Uterus (tissue), 2 donors: ENCODE measurements at regions not wholly inside any gene's neighbourhood (a gene's known extent, or its start where the extent isn't known, plus 50 kb on each side); places are given as distances from the start of the nearest gene placed in this dataset.

ENCODE experiments used
- CTCF ChIP-seq, 4 experiments: fragments of 200-600 bp in 2 of 4; fragments of 450-650 bp in 2 of 4; sonication (generic) in 2 of 4; IDR thresholded peaks; one replicate each; pipeline ENCODE4 v1.5.1; 2016 to 2019; ENCODE audit warnings: antibody characterized with exemption in 4 of 4, mild to moderate bottlenecking in 2 of 4, moderate library complexity in 1 of 4
- POLR2A ChIP-seq, 2 donors: fragments of 450-650 bp; IDR thresholded peaks; one replicate each; pipeline ENCODE4 v1.6.1; 2016; ENCODE audit warnings: antibody characterized with exemption in 2 of 2, mild to moderate bottlenecking in 1 of 2, moderate library complexity in 1 of 2

GRCh38 chr2:199136681-199137080, 321.1 kb downstream of the SATB2 start:
- TF ChIP-seq CTCF (IDR thresholded peaks at IDR 0.05) (no peak), POLR2A (IDR thresholded peaks at IDR 0.05) (no peak)
